Stimulated activated CD4-positive, alpha-beta T cell treated with anti-CD3 and anti-CD28 coated beads, Interleukin-1b, Interleukin-23, amount 100 ng/mL, for 48 hours (primary cell): ENCODE measurements at regions not wholly inside any gene's neighbourhood (a gene's known extent, or its start where the extent isn't known, plus 50 kb on each side); places are given as distances from the start of the nearest gene placed in this dataset.

Experiments
- DNase-seq: peaks from one replicate; pipeline ENCODE4 v3.0.0-alpha.2; 2020

DNA sequence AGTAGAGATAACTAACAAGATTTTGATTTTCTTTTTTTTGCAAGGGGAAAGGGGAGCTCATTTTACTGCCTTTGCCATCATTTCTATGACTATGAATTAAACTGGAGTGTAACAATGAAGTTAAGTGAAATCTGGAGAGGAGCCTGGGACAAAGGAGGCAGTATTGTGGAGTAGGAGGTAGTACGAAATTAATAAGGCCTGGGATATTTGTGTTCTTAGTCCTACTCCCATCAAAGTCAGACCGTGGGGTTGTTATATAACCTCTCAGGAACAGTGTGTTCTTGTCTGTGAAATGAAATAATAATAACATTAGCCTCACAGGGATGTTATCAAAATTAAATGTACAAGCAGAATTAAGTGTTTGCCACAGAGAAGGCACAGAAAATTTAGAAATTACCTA lies 204.3 kb upstream of the EMCN start:
- DNase-seq, result no peak

DNA sequence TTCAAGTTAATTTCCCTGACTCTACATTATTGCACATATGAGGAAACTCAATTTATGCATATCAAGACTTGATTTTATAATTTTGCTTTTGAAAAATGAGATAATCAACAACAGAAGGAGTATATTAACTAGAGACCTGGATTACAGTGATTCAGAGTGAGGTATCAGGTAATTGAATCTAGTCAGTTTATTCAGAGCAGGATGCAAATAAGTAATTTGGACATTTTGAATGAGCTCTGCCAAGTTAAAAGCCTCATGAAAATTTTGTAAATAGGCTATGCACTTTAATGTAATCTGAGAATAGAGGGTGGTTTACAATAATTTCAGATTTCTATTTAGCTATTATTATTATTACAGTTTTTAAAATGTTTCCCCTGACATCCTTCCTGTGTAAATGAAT lies 203.7 kb upstream of the EMCN start:
- no peak for DNase-seq

- DNase-seq, result no peak
These were observed 203.3 kb upstream of the EMCN start for GRCh38 chr4:100721077-100721476.

GRCh38 chr4:100716416-100716815 lies 198.6 kb upstream of the EMCN start:
- no peak for DNase-seq

DNA sequence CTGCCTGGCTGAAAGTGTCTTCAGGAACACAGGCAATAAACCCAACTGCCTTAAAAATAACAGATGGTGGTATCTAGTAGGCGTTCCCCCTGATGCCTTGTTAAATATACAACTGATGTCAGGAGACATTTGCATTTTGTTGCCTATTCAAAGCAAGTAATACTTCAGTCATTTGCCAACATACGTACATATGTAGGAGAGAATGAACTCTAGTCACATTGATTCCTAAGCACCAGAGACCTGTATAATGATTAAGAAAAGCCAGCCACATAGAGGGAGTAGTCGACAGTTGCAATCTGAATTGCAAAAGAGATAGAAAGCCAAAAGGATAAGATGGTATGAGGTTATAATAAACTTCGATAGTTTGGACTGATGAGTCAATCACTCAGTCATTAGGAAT lies 191.0 kb upstream of the EMCN start:
- DNase-seq, result no peak

DNA sequence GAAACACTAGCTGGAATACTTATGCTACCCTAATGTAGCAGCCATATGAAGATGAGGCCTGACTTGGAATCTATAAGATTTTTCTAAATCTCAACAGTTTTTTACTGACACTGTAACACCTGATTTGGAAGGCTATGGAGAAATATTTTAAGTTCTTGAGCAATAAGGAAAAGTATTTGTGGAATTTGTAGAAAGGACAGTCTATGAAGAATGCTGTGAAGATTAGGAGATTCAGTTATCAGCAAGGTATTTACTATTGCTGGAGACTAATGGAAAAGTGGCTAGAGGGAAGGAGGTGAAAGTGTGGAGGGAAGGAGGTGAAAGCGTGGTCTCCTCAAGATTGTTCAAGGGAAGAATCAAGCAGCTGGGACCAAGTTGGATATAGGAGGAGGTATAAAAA lies 190.0 kb upstream of the EMCN start:
- DNase-seq, result no peak

DNA sequence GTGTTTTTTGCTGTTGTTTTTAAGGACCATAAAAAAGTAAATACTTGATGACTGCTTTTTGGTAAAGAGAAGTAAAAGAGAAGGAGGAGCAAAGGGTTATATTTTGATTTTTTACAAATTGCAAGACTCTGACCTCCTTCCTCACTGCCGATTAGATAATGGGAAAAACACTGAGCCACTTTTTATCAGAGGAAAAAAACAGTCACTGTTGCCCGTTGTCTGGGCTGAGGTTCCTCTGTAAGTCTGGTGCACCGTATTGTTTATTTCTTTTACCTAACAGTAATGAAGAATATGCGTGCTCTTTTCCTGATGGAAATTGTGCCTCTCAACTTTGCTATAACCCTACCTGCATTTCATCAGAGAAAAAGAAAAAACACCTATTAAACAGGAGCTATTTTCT lies 178.7 kb upstream of the EMCN start:
- no peak for DNase-seq

DNA sequence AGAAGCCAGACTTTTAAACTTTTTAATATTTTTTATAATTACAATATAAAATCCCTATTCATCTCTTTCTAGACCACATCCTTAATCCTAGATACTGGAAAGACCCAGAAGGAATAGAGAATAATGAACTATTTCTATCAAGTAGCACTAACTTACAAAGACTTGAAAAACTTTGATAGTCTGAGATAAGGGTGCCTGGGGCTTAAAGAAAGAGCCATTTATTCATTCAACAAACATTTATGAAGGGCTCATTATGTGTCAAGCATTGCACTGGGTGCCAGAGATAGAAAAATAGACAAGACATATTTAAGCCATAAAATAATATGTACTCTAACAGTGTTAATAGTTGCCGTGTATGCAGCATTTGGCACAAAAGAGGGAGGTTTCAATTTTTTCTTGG lies 178.0 kb upstream of the EMCN start:
- DNase-seq, result no peak

DNA sequence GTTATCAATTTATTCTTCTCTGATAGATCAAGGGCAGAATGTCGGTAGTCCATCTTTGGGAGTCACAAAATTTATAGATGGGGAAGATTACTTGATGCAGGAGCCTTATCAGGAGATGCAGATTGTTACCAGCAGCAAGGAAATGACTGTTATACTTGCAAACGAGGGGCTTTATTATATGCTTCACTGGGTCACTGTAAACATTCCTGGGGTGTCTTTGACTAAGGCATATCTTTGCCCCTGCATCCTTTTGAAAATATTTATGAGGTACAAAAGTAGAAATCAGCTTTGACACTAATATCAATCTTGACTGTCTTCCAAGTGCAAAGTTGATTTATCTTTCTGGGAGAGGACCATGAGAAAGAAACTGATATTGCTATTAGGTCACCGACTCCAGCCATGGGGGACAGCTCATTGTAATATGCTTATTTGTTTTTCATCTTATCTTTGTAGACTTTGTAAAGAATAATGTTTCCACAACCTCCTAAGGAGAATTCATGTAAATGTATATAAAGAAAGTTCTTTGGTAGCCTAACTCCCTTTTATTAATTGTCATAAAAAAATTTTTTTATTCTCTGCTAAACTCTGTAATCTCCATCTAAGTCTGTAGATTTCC lies 177.3 kb upstream of the EMCN start:
- DNase-seq, result no peak

GRCh38 chr4:100694467-100694866 lies 176.6 kb upstream of the EMCN start:
- no peak for DNase-seq

GRCh38 chr4:100690812-100691211 lies 173.0 kb upstream of the EMCN start:
- no peak for DNase-seq

DNA sequence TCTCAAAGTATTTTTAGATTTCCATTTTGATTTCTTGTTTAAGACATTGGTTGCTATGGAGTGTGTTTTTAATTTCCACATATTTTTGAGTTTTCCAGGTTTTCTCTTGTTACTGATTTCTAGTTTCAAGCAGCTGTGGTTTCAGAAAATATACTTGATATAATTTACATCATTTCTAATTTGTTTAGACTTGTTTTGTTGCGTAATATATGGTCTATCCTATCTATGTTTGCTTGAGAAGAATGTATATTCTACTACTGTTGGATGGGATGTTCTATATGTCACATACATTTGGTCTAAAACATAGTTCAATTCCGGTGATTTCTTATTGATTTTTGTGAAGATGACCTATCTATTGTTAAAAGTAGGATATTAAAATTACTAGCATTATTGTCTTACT lies 170.5 kb upstream of the EMCN start:
- DNase-seq, result no peak

DNA sequence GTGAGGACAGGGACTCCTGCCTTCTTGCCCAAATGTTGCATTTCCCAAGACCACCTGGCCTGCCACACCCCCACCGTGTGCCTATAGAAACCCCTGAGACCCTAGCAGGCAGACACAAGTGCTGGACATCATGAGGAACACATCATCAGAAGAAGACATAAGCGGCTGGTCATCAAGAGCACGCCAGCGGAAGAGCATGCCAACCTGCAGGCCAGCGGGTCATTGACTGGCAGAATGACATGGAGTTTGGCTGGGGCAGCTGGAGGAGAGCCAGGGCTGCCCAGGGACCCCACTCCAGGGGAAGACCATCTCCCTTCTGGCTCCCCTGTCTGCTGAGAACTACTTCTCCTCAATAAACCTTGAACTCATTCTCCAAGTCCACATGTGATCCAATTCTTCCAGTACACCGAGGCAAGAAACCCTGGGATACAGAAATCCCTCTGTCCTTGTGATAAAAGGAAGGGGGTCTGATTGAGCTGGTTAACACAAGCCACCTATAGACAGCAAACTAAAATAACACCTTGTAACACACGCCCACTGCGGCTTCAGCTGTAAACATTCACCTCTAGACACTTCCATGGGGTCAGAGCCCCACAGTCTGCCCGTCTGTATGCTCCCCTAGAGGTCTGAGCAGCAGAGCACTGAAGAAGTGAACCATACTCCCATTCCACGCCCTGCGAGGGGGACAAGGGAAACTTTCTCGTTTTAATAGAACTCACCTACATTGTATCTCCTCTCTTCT lies 164.8 kb upstream of the EMCN start:
- DNase-seq, result no peak

DNA sequence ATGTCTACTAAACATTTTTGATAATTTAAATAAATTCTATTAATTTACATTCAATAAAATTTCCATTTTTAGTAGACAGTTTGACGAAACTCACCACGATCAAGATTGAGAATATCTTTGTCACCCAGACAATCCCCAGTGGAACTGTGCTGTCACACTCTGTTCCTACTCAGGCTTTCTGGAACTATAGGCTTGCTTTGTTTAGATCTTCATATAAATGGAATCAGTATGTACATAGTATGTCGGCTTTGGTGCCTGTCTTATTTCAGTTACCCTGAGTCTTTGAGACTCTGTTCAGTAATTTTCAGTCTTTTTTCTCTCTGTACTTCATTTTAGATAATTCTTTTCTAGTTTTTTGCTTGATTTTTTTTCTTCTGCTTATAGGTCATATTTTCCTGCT lies 163.5 kb upstream of the EMCN start:
- DNase-seq, result no peak

- no peak for DNase-seq
These were observed 162.1 kb upstream of the EMCN start for GRCh38 chr4:100679926-100680325.

DNA sequence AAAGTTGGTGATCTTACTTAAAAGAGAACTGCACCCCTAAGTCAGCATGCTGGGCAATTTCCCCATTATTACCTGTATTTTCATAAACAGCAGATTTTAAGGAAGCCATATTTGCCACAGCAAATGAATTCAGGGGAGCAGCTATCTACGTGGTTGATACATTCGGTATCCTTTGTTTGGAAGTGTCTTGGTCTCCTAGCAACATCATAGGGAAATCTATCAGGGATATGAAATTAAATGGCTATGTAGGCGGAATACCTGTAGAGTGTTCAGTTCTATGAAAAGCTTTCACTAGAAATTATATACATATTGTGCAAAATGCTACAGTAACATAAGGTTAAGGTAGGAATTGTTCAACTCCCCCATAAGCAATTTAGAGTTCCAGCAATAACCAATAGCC lies 157.2 kb upstream of the EMCN start:
- DNase-seq, result no peak

- no peak for DNase-seq
These were observed 139.4 kb upstream of the EMCN start for GRCh38 chr4:100657187-100657586.

DNA sequence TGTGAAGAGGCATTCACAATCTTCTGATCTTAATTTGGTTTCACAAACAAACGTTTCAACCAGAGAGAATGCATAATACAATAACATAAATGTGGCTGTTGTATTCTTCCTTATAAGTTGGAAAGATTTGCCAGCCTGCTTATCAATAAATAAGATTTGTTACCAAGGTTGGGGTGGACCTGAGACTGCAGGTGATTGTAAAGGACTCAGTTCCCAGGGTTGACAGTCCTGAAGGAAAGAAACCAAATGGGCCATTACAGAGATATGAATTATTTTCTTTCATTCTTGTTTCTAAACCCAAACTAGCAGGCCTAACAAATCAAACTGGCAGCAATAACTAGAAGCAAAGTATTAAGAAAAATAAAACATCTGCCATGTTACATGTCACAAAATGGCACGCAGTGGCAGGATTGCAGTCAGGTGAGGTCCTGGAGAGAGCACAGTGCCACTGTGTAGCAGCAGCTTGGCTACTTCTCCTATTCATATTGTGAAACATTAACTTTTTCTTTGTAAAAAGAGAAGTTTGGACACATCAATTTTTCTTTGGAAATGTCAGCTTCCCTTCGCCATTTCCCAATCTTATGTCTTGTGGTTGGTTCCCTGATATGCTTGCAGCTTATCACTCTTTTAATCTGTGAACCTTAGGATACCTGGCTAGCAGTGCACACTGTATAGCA lies 133.8 kb upstream of the EMCN start:
- no peak for DNase-seq

GRCh38 chr4:100649417-100649816 lies 131.6 kb upstream of the EMCN start:
- DNase-seq, result no peak

GRCh38 chr4:100644150-100644549 lies 126.3 kb upstream of the EMCN start:
- no peak for DNase-seq

DNA sequence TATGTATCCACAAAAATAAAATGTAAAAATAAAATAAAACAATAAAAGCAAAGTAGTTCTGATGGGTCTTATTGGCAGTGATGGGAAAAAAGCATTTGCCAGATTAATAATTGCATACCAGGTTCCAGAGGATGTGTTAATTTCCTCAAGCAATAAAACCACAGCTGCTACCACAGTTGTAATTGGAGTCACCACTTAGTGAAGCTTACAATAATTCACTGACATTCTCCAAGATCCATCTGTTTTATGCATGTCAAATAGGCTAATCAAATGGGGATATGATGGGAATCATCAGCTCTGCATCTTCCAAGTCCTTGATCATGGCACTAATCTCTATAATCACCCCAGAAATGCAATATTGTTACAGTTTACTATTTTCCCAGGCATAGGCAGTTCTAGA lies 123.5 kb upstream of the EMCN start:
- no peak for DNase-seq

DNA sequence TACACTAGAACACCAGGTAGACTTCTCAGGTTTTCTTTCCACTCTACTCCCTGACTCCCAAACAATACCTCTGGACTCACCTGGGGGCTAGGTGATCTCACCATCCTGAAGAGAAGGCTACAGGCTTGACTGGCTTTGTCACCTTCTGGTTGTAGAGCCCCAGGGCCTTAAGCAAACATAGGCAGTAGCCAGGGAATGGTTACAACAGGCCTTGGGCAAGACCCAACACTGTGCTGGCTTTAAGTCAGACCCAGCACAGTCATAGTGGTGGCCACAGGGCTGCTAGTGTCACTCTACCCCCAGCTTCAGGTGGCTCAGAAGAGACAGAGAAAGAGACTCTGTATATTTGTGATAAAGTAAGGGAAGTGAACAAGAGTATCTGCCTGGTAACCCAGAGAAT lies 118.1 kb upstream of the EMCN start:
- no peak for DNase-seq

GRCh38 chr4:100633269-100633668 lies 115.4 kb upstream of the EMCN start:
- no peak for DNase-seq

DNA sequence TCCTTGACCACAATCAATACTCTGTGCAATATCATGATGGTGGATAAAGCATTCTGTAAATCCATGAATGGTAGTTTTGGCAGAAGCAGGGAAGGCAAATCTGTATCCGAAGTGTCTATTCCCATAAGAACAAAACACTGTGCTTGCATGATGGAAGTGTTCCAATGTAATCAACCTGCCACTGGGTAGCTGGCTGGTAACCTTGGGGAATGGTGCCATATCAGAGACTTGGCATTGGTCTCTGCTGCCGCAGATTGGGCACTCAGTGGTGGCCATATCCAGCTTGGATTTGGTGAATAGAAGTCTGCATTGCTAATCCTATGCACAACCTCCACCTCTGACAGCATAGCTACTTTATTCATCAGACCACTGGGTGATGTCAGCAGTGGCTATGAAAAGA lies 114.3 kb upstream of the EMCN start:
- DNase-seq, result no peak
